ENCODE measurements at regions not wholly inside any gene's neighbourhood (a gene's known extent, or its start where the extent isn't known, plus 50 kb on each side); places are given as distances from the start of the nearest gene placed in this dataset.

DNA sequence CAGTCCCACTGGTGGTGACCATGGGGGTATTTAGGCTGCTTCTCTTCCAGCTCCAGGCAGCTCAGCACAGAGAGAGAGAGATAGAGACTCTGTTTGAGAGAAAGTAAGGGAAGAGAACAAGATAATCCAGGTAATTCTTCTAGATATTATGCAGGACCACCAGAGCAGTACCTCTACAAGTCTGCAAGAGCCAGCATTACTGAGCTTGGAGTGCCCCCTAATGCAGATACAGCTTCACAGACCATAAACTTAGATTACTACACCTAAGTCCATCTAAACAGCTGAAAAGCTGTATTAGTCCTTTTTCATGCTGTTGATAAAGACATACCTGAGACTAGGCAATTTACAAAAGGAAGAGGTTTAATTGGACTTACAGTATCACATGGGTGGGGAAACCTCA, 570.3 kb downstream of the LRRIQ3 start:
- no peak for DNase-seq

DNA sequence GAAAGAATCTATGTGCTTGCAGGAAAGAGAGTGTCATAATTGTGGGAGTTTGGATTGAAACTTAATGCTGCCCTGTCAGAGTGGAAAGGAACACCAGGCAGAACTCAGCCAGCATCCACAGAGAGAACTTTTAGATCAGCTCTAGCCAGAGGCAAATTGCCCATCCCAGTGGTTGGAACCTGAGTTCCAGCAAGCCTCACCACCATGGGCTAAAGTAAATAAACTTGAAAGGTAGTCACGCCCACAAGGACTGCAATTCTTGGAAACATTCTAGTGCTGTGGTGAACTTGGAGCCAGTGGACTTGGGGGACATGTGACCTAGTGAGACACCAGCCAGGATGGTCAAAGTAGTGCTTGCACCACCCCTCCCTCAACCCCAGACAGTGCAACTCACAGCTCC, 571.6 kb downstream of the LRRIQ3 start:
- no peak for DNase-seq

DNA sequence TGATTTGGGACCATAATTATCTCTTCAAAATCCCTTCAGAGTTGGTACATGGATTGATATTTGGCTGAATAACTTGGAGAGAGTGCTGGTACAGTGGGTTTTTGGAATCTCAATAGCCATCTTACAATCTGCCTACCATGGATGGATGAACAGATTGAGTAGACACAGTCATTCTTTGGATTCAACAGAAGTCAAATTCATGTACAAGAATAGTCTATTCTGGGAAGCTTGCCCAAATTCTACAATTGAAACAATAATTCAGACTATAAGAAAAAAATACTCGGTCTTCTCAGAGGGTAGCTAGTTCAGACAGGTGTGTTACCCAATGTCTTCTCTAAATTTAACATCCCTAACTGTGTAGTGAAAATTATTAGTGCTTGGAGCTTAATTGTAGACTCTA, 574.0 kb downstream of the LRRIQ3 start:
- no peak for DNase-seq

DNA sequence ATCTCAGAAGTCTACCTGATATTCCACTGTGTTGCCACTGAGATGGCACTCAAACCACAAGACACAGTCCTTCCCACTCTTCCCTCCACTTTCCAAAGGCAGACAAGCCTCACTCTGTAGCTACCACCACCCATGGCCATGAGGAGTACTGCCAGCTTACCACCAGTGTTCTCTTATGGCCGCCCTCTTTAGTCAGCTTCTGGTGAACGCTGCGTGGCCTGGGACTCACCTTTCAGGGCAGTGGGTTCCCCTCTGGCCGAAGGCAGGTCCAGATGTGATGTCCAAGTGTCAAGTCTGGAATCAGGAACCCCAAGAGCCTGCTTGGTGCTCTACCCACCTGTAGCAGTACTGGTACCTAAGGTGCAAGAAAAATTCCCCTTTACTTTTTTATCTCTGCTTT, 580.8 kb downstream of the LRRIQ3 start:
- DNase-seq, result no peak

DNA sequence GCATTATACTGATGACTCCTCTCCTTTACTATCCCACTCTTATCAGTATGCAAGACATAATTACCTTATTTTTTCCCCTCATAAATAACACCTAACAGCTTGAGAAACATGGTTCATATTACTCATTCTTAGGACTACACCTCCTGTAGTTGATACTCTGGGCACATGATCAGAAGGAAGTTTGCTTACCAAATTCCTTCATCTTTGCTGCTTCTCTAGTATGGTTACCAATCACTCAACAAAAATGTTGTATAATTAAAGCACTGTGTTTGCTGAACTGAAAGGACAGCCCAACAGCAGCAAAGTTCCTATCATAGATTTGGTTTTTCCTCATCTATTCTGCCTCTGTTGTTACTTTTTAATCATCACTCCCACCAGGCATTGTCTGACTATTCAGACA, 586.3 kb downstream of the LRRIQ3 start:
- DNase-seq, result peak; percentile 19

DNA sequence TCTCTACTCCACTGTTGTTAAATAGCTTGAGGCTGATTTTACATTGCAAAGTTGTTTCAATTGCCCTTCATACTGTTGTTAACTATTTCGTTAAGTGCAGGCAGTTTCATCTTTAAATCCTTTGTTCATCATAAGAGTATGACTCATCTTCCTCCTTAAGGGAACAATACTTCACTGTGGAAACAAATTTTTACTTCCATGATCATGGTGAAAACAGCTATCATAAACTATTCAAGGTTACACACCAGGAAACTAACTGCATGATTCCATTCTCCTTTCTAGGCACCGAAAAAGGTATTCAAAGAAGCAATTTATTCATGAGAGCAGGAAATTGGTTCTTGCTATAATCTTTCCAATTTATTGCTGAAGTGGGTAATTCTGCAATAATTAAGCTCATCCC, 593.2 kb downstream of the LRRIQ3 start:
- DNase-seq, result peak; percentile 56

DNA sequence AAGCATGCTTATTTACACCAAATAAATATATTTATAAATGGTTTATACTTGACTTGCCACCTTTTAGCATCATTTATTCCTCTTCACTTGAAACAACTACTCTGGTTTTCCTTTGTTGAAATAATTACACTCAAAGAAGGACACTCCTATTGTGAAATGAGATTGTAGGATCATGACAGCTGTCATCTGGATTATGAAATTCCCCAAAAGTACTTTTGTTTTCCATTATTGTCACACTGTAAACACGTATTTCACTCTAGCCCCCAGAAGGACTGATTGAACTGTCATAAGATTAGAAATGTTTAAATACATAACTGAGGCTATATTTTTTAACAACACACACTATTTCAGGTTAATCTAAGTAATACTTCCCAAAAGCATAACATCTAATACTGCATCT, 593.8 kb downstream of the LRRIQ3 start:
- no peak for DNase-seq

DNA sequence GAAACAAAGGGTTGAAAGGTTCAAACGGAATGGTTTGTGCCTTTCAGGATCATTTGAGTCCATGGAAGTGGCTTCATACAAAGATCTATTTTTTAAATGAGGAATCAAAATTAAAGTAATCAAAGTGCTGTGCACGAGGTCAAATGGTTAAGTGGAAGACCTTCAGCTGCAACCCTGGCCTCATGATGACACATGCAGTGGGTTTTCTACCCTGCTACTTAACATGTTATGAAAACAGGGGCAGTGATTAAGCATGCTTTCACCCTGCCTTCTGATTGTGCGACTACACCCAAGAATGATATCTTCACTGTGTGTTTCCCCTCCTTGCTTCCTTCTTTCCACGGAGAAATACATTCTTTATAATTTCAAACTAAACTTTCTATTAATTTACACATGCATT, 604.2 kb downstream of the LRRIQ3 start:
- DNase-seq, result peak; percentile 67

DNA sequence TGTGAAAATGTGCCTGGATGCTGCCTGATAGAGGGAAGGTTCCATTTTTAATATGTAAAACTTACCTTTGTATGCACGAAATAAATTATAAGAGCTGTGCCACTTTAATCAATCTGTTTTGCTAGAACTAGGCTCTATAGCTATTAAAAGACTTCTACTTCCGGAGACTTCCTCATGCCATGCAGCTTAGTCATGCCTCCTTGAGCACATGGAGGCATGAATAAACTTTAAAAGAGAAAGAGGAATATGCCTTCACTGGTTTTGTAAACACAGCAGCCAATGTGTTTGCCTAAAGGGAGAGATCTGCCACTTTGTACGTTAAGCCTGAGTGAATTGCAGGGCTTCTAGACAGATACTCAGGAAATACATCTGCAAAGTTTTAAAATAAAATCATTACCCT, 604.6 kb downstream of the LRRIQ3 start:
- DNase-seq, result peak; percentile 85

DNA sequence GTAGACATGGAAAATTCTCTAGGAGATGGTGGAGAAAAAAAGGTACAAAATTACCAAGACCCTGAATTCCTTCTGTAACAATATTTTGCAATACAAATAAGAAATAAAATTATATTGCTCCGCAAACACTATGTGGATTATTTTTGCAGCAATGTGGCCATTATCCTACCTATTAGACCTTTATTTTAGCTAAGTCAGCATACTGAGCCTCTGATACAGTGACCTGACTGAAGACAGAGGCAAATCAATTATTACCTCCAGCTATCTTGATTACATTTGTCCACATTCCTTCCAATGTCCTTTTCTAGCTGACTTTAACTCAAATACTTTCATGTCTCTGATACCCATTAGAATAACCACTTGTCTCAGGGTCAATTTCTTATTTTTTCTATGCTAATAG, 610.9 kb downstream of the LRRIQ3 start:
- no peak for DNase-seq

DNA sequence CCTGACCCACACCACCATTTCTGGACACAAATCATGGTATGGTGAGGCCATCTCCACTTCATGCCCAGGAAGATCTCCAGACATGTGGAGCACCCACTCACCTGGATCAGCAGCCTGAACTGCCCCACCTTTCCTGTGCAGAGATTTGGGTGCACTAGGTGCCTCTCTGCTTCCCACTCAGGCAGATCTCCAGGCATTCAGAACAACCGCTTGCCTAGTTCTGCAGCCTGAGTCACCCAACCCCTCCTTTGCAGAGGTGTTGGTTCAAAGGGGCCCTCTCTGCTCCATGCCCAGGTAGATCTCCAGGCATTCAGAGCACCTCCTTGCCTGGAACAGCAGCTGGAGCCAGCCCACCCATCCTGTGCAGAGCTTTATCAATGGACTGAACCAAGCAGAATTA, 620.8 kb downstream of the LRRIQ3 start:
- no peak for DNase-seq

DNA sequence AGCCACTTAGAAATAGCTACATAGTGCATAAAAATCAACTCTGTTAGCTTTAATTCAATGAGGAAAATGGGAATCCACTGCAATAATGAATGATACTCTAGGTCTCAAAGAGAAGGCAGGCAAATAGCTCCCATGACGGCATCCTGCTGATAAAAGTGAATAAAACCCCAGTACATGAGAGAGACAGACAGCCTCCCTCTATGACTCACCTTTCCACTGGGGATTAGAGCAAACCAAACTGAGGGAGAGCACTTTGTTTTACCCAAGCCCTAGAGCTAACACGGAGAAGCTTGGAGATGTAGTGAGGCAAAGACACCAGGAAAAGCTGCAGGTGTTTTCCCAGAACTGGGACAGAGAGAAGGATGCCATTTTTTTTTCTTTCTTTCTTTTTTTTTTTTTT, 621.9 kb downstream of the LRRIQ3 start:
- no peak for DNase-seq

DNA sequence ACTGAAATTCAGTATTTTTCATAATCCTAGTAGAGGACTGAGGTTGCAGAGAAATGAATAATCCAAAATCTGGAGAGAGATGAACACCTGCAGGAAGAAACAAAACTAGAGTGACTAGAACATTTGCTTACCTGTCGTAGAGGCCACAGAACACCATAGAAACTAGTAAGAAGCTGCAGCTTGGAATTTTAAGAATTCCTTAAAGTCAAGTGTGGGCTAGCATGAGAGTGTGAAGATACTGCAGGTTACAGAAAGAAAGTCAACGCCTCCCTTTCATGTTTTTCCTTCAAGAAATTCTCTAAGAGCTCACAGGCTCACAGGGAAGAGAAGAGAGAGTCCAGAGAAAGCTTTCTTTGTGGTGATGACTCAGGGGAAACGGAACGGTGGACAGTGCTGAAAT, 633.7 kb downstream of the LRRIQ3 start:
- no peak for DNase-seq

DNA sequence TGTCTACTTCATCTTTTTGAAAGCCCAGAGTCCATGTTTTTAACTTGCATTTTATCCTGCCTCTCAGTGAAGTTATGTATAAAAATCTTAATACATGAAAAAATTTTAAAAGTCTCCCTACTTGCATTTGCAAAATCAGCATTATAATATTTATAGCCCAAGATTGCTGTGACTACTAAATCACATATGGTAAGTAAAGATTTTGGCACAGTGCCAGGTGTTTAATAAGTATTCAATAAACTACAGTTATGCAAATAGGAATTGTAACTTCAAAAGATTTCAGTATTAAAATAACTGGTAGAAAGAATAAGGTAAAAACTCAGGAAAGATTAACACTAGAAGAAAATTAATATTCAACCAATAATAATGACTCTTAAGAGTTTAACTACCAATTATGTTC, 641.7 kb downstream of the LRRIQ3 start:
- no peak for DNase-seq

DNA sequence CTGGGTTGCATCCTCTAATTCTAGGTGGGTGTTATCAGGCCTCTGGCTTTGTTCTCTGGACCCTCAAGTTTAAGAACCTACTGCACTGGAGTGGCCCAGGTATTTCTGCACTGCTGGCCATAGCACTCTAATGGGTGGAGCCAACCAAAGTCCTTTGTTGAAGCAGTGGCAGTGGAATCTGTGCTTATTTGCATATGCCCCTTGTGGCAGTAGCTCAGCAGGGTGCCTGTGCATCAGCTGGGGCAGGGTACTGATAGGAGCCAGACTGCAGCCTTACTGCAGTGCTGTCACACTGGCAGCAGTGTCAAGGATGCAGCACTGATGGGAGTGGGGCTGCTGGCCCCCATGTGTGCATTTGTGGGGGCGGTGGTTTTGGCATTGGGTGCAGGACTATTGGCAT, 660.6 kb downstream of the LRRIQ3 start:
- DNase-seq, result no peak

DNA sequence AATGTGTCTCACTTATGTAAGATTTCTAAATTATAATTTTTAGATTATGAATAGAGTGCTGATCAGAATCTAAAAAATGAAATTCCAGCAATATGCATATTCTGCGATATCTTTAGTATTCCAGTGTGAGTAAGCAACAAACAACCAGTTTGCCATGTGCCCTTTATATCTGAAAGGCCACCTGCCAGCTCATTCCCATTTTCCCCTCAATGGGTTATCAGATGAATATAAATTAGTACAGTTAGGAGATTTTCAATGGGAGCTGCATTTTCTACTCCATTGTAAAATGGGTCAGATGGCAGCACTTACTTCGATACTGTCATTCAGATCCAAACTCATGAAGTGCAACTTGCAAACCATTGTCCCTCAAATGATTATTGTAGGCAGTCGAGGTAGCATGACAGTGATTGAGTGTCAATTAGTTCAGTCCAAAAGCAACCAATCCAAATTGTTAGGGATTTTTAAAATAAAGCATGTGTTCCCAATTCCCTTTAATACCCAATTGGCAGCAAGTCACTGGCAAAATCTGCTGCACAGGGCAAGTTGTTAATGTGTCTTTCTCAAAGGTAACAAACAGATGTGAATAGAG, 680.3 kb downstream of the LRRIQ3 start:
- DNase-seq, result no peak

DNA sequence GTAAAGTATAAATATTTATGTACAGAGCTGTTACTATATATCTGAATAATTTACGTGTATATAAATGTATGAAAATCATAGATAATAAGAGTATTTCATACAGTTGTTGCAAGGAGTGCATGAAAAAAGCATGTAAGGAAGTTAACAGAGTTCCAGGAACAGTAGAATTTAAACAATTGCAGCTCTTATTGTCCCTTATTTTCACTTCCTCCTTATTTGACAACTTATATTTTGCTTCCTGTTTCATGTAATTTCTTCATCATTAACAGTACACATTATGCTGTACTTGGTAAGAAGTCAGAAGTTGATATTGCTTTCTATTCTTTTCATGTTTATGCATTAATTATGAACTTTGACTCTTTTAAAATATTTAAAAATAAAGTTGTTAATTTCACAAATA, 681.5 kb downstream of the LRRIQ3 start:
- no peak for DNase-seq

DNA sequence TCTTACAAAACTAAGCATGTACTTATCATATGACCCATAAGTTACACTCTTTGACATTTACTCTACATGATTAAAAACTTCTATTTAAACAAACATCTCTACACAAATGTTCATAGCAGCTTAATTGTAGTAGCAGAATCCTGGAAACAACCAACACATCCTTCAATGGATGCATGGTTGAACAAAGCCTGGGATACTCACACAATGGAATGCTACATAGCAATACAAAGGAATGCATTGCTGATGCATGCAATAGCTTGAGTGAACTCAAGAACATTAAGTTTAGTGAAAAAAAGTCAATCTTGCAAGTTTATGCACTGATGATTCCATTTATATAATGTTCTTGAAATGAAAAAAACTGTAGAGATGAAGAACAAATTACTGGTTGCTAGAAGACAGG, 686.9 kb downstream of the LRRIQ3 start:
- no peak for DNase-seq

DNA sequence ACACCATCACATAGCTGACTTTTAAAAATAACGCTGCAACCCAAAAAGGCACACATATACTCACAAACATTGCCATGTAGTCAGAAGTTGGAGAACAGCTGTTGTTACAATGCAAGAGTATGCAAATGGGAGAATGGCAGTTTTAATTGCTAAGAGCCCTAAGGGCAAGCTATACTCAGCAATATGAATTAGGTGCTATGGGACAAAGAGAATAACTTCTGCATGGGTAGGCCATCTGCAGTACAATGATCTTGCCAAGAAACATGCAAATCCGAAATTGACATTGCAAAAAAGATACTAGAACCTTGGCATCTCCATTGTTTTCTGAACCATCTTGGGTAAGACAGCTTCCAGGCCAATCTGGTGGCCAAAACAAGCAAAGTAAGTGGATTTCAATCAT, 697.8 kb downstream of the LRRIQ3 start:
- DNase-seq, result no peak

DNA sequence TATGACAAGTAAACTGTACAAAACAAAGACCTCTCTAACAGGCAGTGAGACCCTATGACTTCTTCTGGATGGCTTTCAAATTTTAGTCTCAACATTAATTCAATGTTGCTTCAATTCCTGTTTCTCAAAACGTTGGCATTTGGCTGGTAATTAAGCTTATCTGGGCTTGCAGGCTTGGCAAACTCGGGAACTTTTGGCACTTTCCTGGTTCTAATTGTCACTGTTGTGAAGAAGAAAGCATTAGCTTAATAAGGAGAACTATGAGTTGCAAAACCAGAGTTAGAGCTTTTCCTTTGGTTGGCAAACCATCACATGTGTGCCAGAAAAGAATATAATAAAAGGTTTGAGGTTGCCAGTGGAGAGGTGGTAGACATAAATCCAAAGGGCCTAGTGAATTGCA, 698.3 kb downstream of the LRRIQ3 start:
- no peak for DNase-seq

DNA sequence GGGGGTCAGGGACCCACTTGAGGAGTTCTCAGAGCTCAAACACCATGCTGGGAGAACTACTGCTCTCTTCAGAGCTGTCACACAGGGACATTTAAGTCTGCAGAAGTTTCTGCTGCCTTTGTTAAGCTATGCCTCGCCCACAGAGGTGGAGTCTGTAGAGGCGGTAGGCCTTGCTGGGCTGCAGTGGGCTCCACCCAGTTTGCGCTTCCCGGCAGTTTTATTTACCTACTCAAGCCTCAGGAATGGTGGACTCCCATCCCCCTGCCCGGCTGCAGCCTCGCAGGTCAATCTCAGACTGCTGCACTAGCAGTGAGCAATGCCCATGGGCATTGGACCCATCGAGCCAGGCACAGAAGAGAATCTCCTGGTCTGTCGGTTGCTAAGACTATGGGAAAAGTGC, 706.4 kb downstream of the LRRIQ3 start:
- no peak for DNase-seq

DNA sequence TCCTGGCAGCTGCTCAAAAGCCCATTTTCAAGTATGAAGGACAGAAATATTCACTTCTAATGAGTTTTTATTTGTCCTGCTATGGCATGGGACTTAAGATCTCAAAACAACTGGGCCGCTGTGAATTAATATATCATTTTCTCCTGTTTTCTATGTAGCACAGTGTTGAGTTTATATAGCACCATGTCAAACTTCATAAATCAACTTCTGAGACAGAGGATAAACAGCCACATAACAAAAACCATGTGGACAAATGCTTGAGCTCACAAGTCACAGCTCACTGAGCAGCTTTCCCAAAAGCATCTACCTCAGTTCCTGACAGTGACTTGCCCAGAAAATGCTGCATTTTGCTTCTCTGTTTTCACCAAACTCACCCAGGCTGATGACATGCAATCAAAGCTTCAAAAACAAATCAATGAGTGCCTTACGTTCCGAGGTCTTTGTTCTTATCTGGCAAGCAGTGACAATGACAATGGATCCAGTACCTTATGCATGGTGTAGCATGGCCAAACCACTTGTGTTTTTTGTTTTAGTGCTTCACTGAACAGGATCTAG, 722.6 kb downstream of the LRRIQ3 start:
- DNase-seq, result no peak

DNA sequence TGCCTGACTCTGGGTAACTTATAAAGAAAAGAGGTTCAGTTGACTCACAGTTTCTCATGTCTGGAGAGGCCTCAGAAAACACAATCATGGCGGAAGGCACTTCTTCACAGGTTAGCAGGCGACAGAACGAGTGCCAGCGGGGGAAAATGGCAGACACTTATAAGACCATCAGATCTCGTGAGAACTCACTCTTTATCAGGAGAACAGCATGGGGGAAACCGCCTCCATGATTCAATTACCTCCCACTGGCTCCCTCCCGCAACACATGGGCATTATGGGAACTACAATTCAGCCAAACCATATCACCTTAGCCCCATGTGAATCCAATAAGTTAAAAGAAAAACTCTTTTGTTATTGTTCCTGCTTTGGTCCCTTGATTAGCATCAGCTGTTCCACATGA, 725.2 kb downstream of the LRRIQ3 start:
- DNase-seq, result no peak

DNA sequence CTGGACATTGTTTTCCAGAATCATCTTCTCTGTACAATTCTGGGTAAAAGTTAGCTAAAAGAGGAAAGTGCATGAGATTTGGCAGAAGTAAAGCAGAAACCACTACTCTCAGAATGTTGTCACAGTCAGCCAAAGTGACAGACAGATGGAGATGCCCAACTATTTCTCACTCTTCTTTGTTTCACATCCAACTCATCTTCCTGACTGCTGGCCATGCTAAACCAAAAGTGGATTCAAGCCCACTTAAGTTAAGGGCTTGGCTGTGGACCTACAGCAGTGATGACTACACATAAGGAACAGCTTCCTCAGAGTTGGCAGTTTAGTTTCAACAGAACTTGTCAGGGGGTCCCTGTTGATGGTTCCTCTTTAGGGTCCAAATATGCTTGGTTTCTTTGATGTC, 730.2 kb downstream of the LRRIQ3 start:
- no peak for DNase-seq

DNA sequence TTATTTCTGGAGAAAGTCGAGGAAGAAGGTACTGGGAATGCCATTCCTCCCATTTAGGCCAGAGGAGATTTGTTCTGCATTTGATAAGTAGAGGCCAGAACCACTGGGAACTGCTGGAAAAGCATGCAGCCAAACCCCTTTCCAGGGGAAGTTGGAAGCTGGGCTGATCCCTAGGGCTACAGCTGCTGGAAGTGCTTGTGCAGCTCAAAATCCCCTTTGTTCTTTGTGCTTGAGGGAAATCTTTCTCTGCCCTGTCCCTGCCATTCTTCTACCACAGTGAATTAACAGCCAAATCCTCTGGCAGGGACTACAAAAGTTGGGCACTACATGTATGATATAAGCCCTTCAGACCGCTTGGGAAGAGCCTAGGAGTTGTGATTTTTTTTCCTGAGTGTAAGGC, 734.1 kb downstream of the LRRIQ3 start:
- no peak for DNase-seq

DNA sequence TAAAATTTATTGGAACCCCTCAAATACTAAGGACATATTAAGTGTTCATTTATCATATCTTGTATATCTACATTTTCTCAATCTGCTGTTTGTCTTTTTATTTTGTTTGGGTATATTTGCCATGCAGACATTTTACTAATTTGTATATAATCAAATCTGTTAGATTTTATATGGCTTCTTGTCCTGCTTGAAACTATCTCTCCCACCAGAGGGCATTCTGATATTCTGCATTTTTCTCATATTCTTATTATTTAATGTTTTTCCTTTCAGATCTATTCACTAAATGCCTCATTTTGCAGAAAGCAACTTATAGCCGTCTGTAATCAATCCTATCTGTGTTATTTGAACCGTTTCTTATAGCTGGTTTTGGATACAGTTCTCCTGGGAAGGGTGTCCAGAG, 745.5 kb downstream of the LRRIQ3 start:
- DNase-seq, result no peak

Data from HCEC 1CT (cell line).